ENCODE measurements at regions not wholly inside any gene's neighbourhood (a gene's known extent, or its start where the extent isn't known, plus 50 kb on each side); places are given as distances from the start of the nearest gene placed in this dataset.

DNA sequence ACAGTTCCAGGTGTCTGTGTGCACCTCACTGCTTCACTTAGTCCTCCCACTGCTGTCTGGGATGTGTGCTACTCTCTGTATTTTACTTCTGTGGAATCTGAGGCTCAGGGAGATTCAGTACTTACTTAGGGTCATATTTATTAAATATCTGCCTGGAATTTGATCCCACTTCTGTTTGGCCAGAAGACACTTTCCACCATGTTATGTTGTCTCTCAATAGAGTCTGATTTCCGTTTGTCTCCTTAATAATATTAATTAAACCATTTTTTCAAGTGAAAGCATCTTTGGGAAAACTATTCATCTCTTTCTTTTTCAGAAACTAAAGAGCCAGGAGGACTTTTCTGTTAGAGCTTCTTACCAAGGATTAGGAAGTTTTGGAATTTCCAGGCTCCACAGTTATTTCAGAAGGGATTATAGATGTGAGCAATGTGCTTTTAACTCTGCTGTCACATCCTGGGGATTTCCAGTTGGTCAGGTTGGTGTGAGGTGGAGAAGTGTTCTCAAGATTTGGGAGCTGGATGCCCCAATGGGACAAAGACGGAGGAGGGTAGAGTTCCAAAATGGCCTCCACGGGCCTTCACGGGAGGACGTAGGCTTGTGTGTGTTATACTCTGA lies 156.8 kb upstream of the RALGAPA2 start:
- TF ChIP-seq, protein P1, sequence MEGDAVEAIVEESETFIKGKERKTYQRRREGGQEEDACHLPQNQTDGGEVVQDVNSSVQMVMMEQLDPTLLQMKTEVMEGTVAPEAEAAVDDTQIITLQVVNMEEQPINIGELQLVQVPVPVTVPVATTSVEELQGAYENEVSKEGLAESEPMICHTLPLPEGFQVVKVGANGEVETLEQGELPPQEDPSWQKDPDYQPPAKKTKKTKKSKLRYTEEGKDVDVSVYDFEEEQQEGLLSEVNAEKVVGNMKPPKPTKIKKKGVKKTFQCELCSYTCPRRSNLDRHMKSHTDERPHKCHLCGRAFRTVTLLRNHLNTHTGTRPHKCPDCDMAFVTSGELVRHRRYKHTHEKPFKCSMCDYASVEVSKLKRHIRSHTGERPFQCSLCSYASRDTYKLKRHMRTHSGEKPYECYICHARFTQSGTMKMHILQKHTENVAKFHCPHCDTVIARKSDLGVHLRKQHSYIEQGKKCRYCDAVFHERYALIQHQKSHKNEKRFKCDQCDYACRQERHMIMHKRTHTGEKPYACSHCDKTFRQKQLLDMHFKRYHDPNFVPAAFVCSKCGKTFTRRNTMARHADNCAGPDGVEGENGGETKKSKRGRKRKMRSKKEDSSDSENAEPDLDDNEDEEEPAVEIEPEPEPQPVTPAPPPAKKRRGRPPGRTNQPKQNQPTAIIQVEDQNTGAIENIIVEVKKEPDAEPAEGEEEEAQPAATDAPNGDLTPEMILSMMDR (IDR thresholded peaks at IDR 0.05): no peak
- Histone ChIP-seq H3K27ac (no peak overlapping the region), H3K36me3 (no peaks in the 10 kb centered on the region), H3K4me3 (no peak overlapping the region), H3K27me3 (replicated peaks; ENCODE audit: insufficient read depth) (no peaks in the 10 kb centered on the region), H3K9me3 (no peaks in the 10 kb centered on the region), H3K4me1 (ENCODE audit: control insufficient read depth in 1 of 2, low read depth in 2 of 2) (no peaks in the 10 kb centered on the region)
- ATAC-seq (ENCODE audit: insufficient number of reproducible peaks, low FRiP score, low read depth): no peak
- DNase-seq (ENCODE audit: low spot score): no peak

DNA sequence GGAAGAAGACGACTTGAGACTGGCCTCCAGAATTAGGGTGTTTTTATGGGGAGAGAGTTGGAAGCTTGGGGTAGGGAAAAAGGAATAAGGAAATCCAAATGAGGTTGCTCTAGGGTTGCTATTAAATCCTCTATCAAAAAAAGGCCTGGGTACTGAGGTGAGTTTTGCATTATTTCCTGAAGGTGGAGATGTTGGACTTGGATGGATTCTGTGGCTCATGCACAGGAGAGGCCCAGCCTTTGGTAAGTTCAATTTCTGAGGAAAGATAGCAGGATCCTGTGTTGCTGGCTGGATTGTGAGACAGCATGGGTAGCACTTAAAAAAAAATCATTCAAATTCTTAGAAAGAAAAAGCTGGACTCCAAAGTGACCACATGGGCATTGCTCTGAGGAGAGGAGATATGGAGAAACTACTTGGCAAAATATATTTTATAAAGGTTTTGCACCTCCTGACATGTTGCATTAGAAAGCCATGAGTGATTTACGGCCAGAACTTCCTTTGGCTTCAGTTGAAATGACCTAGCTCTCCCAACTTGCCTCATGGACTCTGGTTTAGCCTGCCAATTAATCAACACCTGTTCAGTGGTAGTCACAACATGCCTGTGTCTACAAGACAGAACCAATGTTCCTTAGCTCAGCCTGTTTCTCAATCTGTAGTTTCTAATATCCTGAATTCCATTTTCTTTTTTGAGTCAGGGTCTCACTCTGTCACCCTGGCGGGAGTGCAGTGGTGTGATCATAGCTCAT lies 152.1 kb upstream of the RALGAPA2 start:
- no peak overlapping the region for H3K4me3 ChIP-seq
- H3K27me3 ChIP-seq (replicated peaks; ENCODE audit: insufficient read depth): no peaks in the 10 kb centered on the region
- no peak overlapping the region for H3K27ac ChIP-seq
- ATAC-seq (ENCODE audit: insufficient number of reproducible peaks, low FRiP score, low read depth) (no peak), DNase-seq (ENCODE audit: low spot score) (no peak)
- H3K4me1 ChIP-seq (ENCODE audit: control insufficient read depth in 1 of 2, low read depth in 2 of 2): no peaks in the 10 kb centered on the region
- TF ChIP-seq, protein P1 (IDR thresholded peaks at IDR 0.05): no peak
- H3K9me3 ChIP-seq: no peaks in the 10 kb centered on the region
- no peaks in the 10 kb centered on the region for H3K36me3 ChIP-seq

DNA sequence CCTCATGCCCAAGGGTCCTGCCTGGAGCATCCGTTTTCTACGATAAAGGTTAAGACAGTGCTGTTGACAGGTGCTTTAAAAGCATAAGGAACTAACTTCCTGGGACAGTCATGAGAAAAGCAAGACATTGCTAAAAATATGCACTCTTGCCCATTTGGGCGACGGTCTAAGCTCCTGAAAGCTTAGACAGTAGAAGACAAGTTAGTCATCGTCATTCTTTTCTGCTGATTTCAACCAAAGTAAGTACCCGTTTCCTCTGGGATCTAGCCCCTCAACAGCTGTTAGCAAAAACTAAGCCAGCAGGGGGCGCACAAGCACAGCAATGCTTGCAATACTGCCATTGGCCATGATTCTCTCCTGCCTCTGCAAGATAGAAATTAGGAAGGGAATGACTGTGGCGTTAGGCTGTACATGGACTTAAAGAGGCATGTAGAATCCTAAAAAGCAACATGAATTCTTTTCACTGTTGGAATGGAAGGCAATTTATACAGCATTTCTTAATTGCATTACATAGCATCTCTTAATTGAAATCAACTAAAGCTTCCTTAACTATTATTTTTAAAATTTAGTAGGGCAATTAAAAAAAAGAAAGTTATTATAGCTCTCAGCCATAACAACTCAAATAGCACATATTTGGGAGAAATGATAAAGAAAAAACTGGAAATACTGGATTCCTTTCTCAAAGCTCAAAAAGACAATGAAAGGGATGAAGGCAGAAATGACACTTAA lies 147.8 kb upstream of the RALGAPA2 start:
- H3K4me3 ChIP-seq: no peak overlapping the region
- no peaks in the 10 kb centered on the region for H3K27me3 ChIP-seq (replicated peaks; ENCODE audit: insufficient read depth)
- DNase-seq (ENCODE audit: low spot score) (peak; percentile 20), ATAC-seq (ENCODE audit: insufficient number of reproducible peaks, low FRiP score, low read depth) (peak; percentile 59)
- H3K4me1 ChIP-seq (ENCODE audit: control insufficient read depth in 1 of 2, low read depth in 2 of 2): no peaks in the 10 kb centered on the region
- no peaks in the 10 kb centered on the region for H3K9me3 ChIP-seq
- H3K27ac ChIP-seq: no peak overlapping the region
- TF ChIP-seq, protein P1 (IDR thresholded peaks at IDR 0.05): peak; percentile 72
- H3K36me3 ChIP-seq: no peaks in the 10 kb centered on the region

DNA sequence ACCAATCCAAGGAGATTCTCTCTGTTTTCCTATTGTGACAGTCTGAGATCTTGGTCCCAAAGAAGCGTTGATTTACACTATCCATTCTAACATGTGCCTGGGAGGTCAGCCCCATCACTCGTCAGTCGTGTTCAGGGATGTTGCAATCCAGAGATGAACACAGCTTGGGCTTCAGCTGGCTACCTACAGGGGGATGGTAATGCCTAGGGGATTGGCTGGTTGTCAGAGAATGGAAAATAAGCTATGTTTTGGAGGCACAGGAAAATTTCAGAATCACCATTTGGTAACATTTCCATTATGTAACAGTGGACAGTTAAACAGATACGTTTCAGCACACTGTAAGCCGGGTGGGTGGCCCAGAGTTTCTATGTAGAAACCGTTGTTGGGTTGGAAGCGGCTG lies 147.1 kb upstream of the RALGAPA2 start:
- H3K36me3 ChIP-seq: no peaks in the 10 kb centered on the region
- H3K4me3 ChIP-seq: no peak overlapping the region
- TF ChIP-seq, protein P1 (IDR thresholded peaks at IDR 0.05): no peak
- H3K4me1 ChIP-seq (ENCODE audit: control insufficient read depth in 1 of 2, low read depth in 2 of 2): no peaks in the 10 kb centered on the region
- no peak for ATAC-seq (ENCODE audit: insufficient number of reproducible peaks, low FRiP score, low read depth)
- no peak for DNase-seq (ENCODE audit: low spot score)
- H3K9me3 ChIP-seq: no peaks in the 10 kb centered on the region
- no peak overlapping the region for H3K27ac ChIP-seq
- H3K27me3 ChIP-seq (replicated peaks; ENCODE audit: insufficient read depth): no peaks in the 10 kb centered on the region

DNA sequence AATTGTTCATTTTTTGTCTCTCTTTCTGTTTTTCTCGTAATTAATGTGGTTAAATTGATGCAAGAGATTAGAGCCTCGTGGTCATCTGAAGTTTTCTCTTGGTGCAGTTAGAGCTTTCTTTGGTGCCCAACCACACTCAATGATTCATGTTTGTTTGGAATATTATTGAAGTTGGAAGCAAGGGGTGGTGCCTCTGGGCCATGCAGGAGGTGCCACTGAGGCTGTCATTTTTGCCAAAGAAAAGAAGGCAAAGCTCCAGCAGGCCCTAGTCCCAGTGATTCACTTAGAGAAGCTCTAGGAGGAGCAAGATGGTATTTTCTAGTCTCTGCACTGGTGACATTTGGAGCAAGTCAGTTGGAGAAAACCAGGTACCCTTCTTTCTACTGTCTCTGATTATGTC lies 144.5 kb upstream of the RALGAPA2 start:
- DNase-seq (ENCODE audit: low spot score) (no peak), ATAC-seq (ENCODE audit: insufficient number of reproducible peaks, low FRiP score, low read depth) (no peak)
- Histone ChIP-seq H3K9me3 (no peaks in the 10 kb centered on the region), H3K36me3 (no peaks in the 10 kb centered on the region), H3K4me3 (no peak overlapping the region), H3K4me1 (ENCODE audit: control insufficient read depth in 1 of 2, low read depth in 2 of 2) (no peaks in the 10 kb centered on the region), H3K27ac (no peak overlapping the region), H3K27me3 (replicated peaks; ENCODE audit: insufficient read depth) (no peaks in the 10 kb centered on the region)
- TF ChIP-seq, protein P1 (IDR thresholded peaks at IDR 0.05): no peak
